HG03064 (cell line): ENCODE measurements at regions not wholly inside any gene's neighbourhood (a gene's known extent, or its start where the extent isn't known, plus 50 kb on each side); places are given as distances from the start of the nearest gene placed in this dataset.

Experiments
- ATAC-seq: cut with Tn5 transposase; IDR thresholded peaks from one replicate; pipeline ENCODE4 v1.9.1; 2021; ENCODE audit warnings: low read depth; ENCODE audit not compliant: unreplicated experiment

DNA sequence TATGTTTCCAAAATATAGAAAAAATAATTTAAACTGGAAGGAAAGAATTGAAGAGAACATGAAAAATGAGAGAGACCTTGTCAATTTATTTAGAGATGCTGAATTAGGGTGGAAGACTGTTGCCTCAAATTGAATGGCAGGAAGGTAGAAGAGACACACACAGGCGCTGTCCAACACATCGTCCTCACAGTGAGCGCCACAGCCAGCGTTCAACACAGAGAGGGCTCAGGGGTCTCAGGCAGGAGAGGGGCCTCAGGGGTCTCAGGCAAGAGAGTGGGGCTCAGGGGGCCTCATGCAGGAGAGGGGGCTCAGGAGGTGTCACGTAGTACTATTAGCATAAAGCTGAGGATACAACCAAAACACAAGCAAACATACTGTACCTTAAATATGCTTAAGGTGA, 65.7 kb downstream of the TMEM18 start:
- ATAC-seq: no peak

DNA sequence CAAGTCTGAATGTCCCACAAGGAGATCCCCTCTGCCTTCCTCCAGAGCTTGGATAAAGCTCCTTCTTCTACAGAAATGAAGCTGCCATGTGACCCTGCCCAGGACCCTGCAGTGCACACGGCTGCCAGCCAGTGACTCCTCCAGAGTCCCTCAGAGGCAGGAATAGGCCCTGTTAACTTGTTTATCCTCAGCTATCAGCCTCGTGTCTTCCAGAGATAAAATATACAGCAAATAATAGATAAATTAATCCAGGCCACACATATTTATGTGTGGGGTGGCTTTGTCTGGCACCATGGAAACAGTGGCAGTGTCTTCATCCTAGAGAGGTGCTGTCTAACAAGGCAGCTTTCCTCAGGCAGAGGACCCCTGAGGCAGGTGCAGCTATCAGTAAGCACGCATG, 66.7 kb downstream of the TMEM18 start:
- ATAC-seq: no peak

DNA sequence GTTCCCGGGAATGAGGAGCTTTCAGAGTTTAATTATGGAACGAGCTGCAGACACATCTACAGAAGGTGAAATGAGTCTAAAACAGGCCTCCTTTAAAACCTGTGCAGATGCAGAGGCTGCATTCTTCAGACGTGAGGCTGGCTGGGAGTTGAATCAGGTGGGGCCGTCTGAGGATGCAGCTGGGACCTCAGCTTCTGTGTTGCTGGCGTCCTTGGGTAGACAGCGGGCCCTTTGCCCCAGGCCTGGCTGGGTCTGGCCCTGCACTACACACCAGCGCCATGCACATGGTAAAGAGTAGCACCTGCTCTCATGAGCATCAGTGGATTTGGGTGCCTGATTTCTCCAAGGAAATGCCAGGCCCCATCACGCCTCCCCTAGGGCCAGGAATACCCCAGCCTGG, 67.3 kb downstream of the TMEM18 start:
- ATAC-seq: no peak

DNA sequence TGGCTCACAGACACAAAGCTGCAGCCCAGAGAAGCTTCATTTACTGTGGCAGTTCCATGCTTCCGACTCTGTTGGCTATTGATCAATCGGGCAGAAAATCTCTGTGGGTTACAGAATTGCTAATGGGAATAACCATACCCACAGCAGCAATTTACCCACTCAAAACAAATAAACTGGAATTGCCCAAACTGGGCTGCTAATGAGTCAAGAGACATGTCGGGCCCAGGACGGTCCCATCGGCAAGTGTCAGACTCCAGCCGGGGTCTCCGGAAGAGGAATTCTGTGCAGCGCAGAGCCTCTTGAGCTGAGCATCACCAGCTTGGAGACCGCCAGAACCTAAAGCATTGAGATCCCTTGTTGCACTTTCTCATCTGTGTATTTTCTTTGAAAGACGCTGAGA, 67.8 kb downstream of the TMEM18 start:
- ATAC-seq: no peak

- no peak for ATAC-seq
These were observed 68.5 kb downstream of the TMEM18 start for GRCh38 chr2:608711-609110.

GRCh38 chr2:608297-608696, 68.9 kb downstream of the TMEM18 start:
- ATAC-seq: no peak

DNA sequence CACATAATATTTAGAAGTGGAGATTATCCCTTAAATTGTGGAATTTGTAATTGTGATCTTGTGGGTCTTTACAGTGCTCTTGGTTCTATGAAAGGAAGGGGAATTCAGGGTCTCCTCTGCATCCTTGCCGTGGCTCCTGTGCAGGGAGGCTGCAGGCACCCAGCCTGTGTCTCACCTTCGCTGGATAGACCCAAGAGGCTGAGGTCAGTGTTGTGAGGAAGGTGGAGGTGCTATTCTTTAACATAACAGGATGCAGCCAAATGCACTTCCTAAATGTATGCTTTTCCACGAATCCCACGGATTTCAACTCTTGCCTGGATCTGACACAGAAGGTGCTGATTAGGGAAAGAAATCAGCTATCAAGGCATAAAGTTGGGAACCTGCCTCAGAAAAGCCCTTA, 69.5 kb downstream of the TMEM18 start:
- no peak for ATAC-seq

- no peak for ATAC-seq
These were observed 70.0 kb downstream of the TMEM18 start for GRCh38 chr2:607172-607571.

GRCh38 chr2:605674-606608, 71.3 kb downstream of the TMEM18 start:
- no peak for ATAC-seq

GRCh38 chr2:604854-605524, 72.2 kb downstream of the TMEM18 start:
- no peak for ATAC-seq

DNA sequence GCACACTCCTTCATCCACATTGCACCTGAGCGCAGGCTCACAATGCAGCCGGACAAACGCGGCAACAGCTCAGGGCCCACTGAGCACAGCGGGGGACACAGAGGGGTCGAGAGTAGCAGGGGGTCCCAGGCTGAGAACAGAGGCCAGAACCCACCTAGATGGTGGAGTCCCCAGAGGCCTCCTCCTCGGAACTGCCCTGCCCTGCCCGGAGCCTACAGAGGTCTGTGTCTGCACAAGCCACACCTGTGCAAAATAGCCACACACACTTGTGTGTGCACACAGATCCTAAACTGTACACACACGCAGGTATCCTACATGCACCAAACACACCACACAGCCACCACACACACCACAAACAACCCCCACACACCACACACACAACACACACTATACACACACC, 72.8 kb downstream of the TMEM18 start:
- no peak for ATAC-seq

GRCh38 chr2:603869-604268, 73.3 kb downstream of the TMEM18 start:
- ATAC-seq: no peak

DNA sequence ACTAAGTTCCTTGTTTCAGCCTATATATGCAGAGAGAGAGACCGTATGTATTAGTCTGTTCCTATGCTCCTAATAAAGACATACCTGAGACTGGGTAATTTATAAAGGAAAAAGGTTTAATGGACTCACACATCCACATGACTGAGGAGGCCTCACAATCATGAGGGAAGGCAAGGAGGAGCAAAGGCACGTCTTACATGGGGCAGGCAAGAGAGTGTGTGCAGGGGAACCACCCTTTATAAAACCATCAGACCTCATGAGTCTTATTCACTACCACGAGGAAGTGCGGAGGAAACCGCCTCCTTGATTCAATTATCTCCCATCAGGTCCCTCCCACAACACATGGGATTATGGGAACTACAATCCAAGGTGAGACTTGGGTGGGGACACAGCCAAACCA, 73.8 kb downstream of the TMEM18 start:
- no peak for ATAC-seq

DNA sequence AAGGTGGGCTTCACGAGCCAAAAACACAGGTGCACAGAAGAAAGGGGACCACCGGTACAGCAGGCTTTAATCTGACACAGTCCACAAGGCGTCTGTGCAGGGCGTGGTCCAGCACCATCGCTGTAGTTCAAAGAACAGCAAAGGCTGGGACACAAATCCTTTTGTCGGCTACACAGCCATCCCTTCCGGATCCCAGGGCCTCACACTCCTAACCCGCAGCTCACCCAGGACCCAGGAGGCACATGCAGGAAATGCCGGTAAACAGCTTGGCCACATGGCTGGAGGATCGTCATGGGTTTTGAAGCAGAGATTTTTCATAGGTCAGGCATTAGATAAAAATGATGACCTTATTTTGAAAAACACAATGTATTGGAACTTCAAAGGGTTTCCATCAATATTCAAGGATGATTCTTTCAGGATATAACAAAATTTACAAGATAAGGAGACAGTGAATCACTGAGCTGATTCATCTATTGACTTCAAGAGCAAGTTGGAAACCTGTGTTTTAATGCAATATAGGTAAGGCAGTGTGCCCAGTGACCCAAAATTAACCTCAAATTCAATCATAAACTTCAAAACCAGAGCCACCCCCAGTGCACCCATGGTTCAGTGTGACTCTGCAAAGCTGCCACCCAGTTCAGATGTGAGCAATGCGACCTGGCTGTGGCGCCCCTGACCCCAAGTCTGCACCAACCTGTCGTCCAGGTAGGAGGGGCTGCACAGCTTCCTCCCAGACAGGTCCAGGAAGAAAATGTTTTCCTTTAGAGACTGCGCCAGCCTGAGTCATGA, 74.4 kb downstream of the TMEM18 start:
- no peak for ATAC-seq

DNA sequence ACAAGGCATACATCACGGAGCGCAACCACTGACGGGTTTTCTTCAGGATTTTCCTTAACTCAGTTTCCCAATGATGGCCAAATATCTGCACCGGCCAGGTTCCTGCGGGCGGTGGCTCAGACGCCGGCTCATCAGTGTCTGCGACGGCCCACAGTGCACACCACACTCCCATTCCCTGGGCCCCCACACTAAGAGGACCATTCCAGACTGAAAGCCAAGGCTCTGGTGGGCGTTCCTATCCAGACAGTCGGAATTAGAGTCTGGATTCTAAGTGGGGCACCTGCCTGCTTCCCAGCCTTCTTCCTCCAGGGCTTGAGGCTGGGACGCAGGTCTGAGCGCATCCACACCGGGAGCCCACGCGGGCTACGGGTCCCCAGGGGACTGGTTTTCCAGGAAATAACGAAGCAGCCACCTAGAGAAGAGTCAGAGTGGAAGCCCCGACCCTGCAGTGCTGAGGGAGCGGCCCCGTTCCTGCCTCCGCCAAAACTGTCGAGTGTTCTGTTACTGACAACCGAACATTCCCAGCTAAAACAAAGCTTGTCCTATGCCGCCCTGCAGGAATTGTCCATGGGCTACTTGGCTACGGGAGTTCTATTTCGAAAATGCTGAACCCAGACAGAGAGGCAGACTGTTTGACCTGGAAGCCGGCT, 75.3 kb downstream of the TMEM18 start:
- ATAC-seq: no peak

GRCh38 chr2:601387-601698, 75.9 kb downstream of the TMEM18 start:
- ATAC-seq: no peak

- no peak for ATAC-seq
These were observed 76.4 kb downstream of the TMEM18 start for GRCh38 chr2:600542-601386.

DNA sequence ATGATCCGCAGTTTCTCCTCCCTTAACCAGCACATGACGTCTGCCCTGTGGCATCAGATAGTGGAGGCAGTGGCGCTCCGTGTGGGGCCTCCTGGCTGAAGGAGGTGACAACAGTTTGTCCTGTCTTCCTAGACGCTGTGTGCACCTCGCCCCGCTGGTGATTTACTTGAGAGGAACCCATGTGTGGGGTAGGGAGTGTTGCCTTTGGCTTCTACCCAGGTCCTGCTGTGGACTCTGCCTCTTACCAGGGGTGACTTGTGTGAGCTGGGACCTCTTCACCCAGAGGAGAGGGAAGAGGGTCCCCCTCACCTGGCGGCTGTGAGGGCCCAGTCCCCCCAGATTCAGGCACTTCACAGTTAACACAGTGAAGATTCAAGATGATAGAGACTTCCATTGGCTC, 77.6 kb downstream of the TMEM18 start:
- no peak for ATAC-seq

DNA sequence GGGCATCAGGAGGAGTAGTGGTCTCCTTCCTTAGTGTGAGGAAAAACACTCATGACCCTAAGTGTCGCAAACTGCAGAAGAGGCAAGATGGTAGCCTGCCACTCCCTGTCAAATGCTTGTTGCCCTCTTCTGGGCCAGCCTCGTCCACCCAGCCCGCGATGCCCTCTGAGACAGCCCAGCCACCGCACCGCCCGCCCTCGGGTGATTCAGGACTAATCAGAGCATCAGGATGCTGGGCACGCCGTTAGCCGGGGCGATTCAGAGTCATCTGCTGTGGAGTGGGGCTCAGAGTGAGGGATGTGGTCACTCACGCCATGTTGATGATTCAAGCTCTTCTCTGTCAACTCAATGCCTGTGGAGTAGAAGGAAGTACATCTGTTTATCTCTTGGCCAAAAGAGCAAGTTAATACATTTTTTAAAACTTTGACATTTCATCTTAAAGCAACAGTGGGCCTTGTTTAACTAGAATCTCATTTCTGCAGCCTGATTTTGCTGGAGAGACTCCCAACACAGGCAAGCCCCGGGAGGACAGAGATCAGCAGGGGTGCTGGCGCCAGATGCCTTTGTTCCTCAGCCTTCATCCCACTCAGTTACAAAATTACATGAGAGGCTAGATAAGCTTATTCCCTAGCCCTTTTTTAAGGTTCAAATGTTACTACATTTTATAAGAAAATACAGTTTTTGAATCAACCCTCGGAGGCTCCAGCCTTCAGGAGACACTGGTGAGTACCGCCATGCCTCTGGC, 79.0 kb downstream of the TMEM18 start:
- no peak for ATAC-seq
